ENCODE measurements at regions not wholly inside any gene's neighbourhood (a gene's known extent, or its start where the extent isn't known, plus 50 kb on each side); places are given as distances from the start of the nearest gene placed in this dataset.
A peak's percentile ranks its signal among the peaks of the same experiment; 100 is the strongest.
"Not testable (repeated sequence)": the region's sequence is repeated elsewhere in the genome, so short reads cannot be mapped to it uniquely, and the experiment has no call there.

DNA sequence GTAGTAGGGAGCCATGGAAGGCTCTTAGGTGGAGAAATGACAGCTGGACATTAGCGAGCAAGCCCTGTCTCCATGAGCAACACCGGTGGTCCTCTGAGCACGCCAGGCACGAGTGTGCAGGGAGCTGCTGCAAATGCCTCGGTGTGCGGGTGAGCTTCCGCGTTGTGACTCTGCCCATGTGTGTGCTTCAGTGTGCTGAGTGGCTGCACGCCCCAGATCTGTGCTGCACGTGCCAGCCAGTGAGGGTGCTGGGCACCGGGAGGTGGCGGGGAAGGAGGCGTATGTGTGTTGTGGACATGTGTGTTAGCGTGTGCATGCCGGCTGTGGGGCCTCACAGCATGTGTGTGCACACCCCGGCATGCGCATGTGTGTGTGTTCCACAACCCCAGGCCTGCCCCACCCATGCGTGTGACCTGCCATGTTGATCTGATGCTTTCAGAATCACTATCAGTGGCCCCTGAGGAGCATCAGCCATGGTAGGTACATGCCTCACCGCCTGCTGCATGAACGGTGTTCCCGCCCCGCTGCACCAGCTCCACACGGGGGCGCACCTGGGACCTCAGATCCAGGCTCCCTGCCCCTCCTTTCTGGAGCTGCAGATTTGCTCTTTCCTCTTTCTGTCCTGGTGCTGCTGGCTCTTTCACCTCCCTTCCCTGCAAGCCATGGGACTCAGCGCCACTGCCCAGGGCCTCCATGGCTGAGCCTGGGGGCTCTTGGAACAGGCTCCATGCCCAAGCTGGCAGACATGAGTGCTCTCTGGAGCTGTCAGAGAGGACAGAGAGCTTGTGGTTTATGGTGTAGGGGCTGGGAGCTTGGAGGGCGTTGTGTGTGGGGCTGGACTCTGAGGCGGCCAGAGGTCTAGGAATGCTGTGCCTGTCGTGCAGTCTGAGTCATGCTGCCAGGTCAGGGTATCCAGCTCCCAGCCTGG lies 169.4 kb downstream of the TBC1D2B start:
- DNase-seq (ENCODE audit: low read depth) = peak; percentile 55
- H3K4me3 ChIP-seq (ENCODE audit: low read depth, low read length) = no peak overlapping the region
- peak; percentile 66 for TF ChIP-seq CTCF (IDR thresholded peaks at IDR 0.05; ENCODE audit: insufficient read depth, low read depth, low read length)

GRCh38 chr15:77906062-77906990 lies 171.2 kb downstream of the TBC1D2B start:
- not testable (repeated sequence) for H3K4me3 ChIP-seq (ENCODE audit: low read depth, low read length); DNase-seq (ENCODE audit: low read depth)

- DNase-seq (ENCODE audit: low read depth) = no peak
- TF ChIP-seq CTCF (IDR thresholded peaks at IDR 0.05; ENCODE audit: insufficient read depth, low read depth, low read length) = no peak
Measured at GRCh38 chr15:77905301-77905920, 172.1 kb downstream of the TBC1D2B start.

GRCh38 chr15:77904901-77905300 lies 172.6 kb downstream of the TBC1D2B start:
- TF ChIP-seq CTCF (IDR thresholded peaks at IDR 0.05; ENCODE audit: insufficient read depth, low read depth, low read length) = no peak
- no peak for DNase-seq (ENCODE audit: low read depth)
- no peak overlapping the region for H3K4me3 ChIP-seq (ENCODE audit: low read depth, low read length)

More at GRCh38 chr15:77905301-77905920, 172.1 kb downstream of the TBC1D2B start:
- H3K4me3 ChIP-seq (ENCODE audit: low read depth, low read length) = no peak overlapping the region

DNA sequence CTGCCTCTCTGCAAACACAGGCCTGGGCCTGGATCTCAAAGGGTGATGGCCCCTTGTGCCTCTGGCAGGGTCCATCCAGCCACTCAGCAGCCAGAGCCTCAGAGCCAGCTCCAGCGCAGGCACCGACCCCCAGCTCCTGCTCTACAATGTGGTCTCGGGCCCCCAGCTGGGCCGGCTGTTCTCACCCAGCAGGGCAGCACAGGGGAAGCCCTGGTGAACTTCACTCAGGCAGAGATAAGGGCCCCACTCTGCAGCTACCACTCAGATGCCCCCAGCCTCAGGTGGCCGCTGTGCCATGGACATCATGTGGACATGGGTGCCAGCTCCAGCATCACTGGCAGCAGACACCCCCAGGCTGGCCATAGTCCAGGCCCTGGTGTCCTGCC lies 173.1 kb downstream of the TBC1D2B start:
- H3K4me3 ChIP-seq (ENCODE audit: low read depth, low read length) = no peak overlapping the region
- DNase-seq (ENCODE audit: low read depth) = no peak
- TF ChIP-seq CTCF (IDR thresholded peaks at IDR 0.05; ENCODE audit: insufficient read depth, low read depth, low read length) = no peak

- not testable (repeated sequence) for H3K4me3 ChIP-seq (ENCODE audit: low read depth, low read length); DNase-seq (ENCODE audit: low read depth)
Measured at GRCh38 chr15:77903761-77904435, 173.6 kb downstream of the TBC1D2B start.

Measured in fibroblast of villous mesenchyme (primary cell).